ENCODE measurements at regions not wholly inside any gene's neighbourhood (a gene's known extent, or its start where the extent isn't known, plus 50 kb on each side); places are given as distances from the start of the nearest gene placed in this dataset.

DNA sequence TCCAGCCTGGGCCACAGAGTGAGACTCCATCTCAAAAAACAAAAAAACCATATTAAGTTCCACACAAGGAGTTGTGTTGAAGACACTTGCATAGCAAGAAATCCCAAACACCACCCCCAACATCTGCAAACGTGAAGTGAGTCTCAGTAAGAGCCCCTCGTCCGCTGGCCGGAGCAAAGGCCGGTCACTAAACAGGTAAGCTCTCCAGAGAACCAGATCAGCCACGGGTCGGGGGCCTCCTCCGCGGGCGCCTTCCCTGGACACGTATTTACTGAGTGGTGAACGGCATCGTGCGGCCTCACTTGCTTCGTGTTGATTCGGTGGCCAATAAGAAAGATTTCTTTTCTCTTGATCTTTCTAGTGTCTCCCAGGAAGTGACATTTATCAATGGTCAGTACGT lies 93.6 kb downstream of the MRPL36 start:
- no peak overlapping the region for H3K4me3 ChIP-seq (ENCODE audit: low read depth, low read length)
- TF ChIP-seq, protein P1, sequence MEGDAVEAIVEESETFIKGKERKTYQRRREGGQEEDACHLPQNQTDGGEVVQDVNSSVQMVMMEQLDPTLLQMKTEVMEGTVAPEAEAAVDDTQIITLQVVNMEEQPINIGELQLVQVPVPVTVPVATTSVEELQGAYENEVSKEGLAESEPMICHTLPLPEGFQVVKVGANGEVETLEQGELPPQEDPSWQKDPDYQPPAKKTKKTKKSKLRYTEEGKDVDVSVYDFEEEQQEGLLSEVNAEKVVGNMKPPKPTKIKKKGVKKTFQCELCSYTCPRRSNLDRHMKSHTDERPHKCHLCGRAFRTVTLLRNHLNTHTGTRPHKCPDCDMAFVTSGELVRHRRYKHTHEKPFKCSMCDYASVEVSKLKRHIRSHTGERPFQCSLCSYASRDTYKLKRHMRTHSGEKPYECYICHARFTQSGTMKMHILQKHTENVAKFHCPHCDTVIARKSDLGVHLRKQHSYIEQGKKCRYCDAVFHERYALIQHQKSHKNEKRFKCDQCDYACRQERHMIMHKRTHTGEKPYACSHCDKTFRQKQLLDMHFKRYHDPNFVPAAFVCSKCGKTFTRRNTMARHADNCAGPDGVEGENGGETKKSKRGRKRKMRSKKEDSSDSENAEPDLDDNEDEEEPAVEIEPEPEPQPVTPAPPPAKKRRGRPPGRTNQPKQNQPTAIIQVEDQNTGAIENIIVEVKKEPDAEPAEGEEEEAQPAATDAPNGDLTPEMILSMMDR (IDR thresholded peaks at IDR 0.05; ENCODE audit: borderline replicate concordance, insufficient read depth, low read depth, low read length), result no peak

DNA sequence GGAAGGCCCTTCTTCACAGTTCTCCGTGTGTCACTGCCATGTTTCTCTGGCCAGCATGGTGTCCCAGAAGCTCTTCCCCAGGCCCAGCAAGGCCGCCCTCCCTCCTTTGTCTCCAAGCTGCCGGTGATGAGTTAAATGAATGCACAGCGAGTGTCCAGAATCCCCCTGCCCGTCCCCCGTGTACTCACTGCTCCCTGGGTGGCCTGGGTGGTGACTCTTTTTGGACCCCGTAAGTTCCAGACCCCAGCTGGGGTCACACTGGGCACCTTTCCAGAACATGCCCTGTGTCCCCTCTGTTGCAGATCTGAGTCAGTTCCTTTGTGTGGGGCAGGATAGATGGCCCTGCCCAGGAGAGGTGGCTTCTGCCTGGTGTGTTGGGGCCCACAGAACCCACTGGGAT lies 95.0 kb downstream of the MRPL36 start:
- H3K4me3 ChIP-seq (ENCODE audit: low read depth, low read length), result no peak overlapping the region
- TF ChIP-seq, protein P1 (IDR thresholded peaks at IDR 0.05; ENCODE audit: borderline replicate concordance, insufficient read depth, low read depth, low read length), result no peak

DNA sequence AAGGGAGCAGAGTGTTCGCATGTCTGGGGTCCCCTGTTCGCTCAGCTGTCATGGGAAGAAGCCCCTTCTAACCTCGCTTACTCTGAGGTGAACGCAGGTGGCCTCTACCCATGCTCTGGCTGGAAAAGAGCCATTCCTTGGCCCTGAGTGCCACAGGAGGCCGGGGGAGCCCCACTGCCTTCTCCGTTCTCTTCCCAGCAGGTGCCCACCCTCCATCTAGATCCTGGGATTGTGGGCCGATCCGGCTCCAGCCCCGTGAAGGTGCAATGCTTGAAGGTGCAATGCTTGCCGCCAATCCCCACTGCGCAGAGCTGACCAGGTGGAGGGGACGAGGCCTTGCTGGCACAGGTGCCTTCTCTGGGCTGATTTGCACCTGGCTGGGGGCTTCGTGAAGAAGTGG lies 95.4 kb downstream of the MRPL36 start:
- H3K4me3 ChIP-seq (ENCODE audit: low read depth, low read length), result no peak overlapping the region
- TF ChIP-seq, protein P1 (IDR thresholded peaks at IDR 0.05; ENCODE audit: borderline replicate concordance, insufficient read depth, low read depth, low read length), result no peak

DNA sequence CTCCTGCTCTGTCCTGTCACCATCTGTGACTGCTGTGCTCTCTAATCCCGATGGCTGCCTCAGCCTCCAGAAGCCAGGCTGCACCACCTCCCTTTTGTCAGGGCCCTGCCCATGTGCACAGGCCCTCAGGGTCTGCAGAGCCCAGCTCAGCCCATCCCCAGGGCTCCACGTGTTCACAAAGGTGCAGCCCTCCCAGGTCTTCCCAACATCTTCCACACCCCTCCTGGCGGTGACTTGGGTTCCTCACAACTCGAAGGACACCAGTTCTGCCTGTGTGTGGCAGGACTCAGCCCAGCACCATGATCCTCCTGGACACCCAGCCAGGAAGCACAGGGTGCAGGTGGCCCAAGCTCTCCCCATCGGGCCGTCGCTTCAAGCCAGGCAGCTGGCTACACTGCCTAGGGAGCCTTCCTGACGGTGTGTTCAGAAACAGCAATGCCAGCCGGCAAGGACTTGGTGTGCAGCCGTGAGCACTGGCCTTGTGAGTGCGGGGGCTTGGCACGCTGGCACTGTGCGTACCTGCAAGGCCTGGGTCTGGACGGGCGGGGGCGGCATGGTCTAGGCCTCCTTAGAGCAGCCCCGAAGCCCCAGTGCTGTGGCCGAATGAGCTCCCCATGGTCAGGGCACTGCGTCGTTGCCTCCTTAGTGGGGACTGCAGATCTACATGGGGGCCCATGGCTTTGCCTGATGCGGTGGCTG lies 96.1 kb downstream of the MRPL36 start:
- TF ChIP-seq, protein P1 (IDR thresholded peaks at IDR 0.05; ENCODE audit: borderline replicate concordance, insufficient read depth, low read depth, low read length), result no peak

DNA sequence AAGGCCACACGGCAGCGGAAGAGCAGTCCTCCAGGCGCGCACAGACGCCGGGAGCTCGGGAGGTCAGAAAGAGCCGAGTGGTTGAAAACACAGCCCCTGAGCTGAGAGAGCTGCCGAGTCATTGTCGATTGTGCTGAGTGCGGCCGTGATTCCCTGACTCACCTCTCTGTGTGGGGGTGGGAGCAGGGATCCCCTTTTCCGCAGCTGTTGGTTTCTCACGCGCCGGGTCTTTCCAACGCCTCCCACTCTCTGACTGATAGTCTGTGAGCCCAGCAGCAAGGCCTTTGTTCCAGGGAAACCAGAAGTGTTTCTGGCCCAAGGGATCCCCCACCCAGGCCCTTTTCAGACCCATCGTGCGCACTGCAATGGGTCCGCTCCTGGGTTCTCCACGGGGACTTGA lies 97.3 kb downstream of the MRPL36 start:
- no peak overlapping the region for H3K4me3 ChIP-seq (ENCODE audit: low read depth, low read length)
- TF ChIP-seq, protein P1 (IDR thresholded peaks at IDR 0.05; ENCODE audit: borderline replicate concordance, insufficient read depth, low read depth, low read length), result no peak

More for the DNA sequence above, 96.1 kb downstream of the MRPL36 start:
- no peak overlapping the region for H3K4me3 ChIP-seq (ENCODE audit: low read depth, low read length)

DNA sequence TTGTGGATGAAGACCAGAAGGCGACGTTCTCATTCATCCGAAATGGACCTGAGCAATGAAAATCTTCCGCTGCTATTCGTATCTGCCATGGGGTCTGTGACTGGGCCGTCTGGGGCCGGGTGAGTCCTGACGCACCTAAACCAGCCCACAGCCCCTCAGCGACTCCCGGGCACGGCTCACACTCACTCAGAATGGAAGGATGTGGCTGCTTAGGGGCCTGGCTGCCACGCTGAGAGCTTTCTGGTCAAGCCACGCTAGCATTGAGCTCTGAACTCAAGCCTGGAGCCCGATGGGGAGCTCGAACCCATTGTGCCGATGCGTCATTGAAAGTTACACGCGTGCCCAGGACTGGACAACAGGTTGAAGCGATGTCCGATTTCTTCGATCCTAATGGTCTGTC lies 97.8 kb downstream of the MRPL36 start:
- no peak overlapping the region for H3K4me3 ChIP-seq (ENCODE audit: low read depth, low read length)
- TF ChIP-seq, protein P1 (IDR thresholded peaks at IDR 0.05; ENCODE audit: borderline replicate concordance, insufficient read depth, low read depth, low read length), result no peak

DNA sequence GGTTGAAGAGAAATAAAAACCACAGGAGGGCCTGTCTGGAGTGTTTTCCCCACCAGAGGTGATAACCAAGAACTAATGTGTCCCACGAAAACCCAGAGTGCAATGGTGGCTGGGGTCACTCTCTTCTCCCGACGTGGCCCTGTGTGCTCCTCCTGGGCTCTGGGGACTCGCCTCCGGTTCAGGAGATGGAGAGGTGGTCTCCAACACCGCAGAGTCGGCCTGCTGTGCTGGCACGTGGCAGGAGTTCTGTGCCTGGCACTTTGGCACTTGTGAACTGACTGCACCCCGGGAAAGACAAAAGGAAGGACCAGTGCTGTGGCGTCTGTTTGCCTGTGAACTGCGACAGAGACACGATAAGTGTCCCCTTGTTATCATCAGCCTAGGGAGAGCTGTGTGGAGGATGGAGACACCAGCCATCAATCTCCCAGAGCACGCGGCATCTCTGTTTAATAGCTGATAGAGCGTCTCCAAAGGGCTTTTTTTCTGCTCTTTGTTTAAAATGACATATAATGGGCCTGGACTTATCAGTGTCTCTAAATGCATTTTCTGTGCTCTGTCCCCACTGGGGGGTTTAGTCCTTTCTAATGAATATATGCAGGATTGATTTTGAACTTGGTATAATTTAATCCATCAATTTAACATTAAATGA lies 98.3 kb downstream of the MRPL36 start:
- TF ChIP-seq, protein P1 (IDR thresholded peaks at IDR 0.05; ENCODE audit: borderline replicate concordance, insufficient read depth, low read depth, low read length), result no peak
- H3K4me3 ChIP-seq (ENCODE audit: low read depth, low read length), result no peak overlapping the region

All from GM12875 (cell line).